HG03469 (cell line): ENCODE measurements at regions not wholly inside any gene's neighbourhood (a gene's known extent, or its start where the extent isn't known, plus 50 kb on each side); places are given as distances from the start of the nearest gene placed in this dataset.
A peak's percentile ranks its signal among the peaks of the same experiment; 100 is the strongest.
"Not testable (repeated sequence)": the region's sequence is repeated elsewhere in the genome, so short reads cannot be mapped to it uniquely, and the experiment has no call there.

Source experiments
- ATAC-seq: cut with Tn5 transposase; IDR thresholded peaks from one replicate; pipeline ENCODE4 v1.9.1; 2021; ENCODE audit warnings: mild to moderate bottlenecking, moderate library complexity, moderate number of reproducible peaks; ENCODE audit not compliant: unreplicated experiment

DNA sequence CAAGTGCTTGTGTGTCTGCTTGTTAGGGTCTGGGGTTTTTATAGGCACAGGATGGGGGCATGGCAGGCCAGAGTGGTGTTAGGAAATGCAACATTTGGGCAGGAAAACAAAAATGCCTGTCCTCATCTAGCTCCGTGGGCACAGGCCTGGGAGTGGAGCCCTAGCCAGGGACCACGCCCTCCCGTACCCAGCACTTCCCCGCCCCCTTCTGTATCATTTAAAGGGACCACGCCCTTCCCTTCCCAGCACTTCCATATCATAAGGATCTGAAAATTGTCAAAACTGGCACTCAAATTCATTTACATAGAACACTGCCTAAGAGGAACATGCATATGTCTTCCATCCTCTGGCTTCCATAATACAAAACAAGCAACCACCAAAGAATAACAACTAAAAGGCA is 185.8 kb downstream of the B3GLCT start:
- ATAC-seq, result no peak

DNA sequence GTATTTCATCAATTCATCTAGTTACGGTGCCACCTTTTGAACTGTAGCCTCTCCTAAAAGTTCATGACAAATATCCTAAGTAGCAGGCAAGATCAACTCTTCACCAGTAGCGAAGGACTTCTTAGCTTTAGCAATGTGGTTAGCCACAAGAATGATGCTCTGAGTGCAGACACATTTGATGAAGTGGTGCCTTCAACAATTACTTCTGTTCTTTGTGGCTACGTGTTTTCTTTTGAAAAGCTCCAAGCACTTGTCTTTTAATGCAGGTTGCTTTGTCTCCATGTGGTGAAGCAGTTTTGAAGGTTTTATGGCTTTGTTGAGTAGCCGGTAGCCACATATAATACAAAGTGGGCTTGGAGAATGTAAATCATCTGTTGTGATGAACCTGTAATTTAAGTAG is 194.7 kb downstream of the B3GLCT start:
- no peak for ATAC-seq

DNA sequence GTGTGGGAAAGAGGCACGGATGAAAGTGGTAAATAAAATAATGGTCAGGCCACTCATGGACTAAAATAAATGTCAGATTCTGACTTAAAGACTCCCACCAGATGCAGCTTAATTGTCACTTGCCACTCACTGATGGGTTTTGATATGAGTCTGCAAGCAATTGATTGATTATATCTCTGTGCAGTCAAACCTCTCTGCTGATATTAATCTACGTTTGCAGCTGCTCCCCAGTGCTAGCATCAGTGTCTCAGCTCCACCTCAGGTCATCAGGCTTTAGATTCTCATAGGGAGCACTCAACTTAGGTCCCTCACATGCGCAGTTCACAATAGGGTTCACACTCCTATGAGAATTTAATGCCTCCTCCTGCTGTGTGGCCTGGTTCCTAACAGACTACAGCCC is 195.3 kb downstream of the B3GLCT start:
- no peak for ATAC-seq

DNA sequence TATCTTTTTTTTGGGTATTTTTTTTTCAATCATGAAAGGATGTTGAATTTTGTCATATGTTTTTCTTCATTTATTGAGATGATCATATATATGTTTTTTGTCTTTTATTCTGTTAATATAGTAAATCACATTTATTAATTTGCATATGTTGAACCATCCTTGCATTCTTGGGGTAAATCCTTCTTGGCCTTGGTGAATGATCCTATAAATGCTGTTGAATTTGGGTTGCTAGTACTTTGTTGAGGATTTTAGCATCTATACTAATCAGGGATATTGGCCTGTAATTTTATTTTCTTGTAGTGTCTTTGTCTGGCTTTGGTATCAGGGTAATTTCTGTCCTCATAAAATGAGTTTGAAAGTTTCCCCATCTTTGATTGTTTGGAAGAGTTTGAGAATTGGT is 199.9 kb downstream of the B3GLCT start:
- no peak for ATAC-seq

DNA sequence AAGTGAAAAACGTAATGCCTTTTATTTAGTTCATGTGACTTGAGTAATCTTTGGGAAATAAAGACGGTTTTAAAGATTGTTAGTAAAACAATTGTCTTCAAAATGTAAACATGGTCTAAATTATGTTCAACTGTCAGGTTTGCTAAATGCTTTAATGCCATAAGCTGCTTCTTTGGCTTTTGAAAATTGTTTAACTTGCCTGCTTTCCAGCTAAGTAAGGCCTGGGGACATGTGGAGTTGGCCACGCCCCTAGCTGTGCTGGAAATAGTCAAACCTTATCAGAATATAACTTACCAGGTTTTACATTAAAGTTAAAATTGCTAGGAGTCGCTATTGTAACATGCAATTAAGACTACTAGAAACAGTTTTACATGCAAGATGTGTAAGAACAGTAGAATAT is 203.9 kb downstream of the B3GLCT start:
- ATAC-seq, result not testable (repeated sequence)

DNA sequence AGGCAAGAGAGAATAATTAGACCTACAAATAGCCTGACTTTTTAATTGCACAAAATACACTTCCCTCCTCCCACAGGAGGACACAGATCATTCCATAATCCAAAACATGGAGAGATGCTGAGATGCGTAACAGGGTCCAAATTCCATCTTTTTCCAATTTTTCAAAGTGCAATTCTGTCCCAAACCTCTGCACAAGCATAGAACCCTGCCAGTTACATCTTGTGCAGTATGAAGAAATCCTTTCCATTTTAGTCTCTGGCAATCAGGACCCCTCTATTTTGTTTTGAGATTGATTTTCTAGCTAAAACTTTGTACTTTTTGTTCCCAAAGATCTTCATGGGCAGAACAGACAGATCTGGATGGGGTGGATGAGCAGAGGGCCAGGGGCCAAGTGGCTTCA is 209.2 kb downstream of the B3GLCT start:
- ATAC-seq, result no peak

DNA sequence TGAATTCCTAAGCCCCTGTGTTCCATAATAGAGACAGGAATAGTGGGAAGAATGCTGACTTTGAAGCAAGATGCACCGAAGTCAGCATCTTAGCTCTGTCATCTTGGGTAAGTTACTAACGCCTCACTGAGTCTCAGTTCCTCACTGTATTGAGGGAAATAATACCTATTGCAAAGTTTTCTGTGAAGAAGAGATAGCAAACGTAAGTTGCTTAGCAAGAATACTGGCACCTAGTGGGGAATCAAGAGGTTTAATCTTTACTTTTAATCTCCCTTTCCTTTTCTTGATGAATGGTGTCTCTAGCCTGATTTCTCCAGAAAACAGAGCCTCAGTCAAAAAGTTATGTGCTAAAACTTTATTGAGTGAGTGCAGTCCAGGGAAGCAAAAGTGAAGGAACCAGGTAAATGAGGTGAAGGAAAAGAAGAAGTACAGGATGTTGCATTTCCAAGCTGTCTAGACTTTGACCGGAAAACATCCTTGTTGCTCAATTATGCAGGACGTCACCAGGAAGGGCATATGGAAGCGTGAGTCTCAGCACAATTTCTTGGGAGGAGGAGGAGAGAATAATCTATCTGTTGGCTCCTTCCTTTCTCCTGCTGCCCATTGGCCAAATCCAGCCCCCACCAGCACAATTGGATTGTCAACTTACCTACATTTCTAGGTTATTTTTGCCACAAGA is 210.0 kb downstream of the B3GLCT start:
- no peak for ATAC-seq

DNA sequence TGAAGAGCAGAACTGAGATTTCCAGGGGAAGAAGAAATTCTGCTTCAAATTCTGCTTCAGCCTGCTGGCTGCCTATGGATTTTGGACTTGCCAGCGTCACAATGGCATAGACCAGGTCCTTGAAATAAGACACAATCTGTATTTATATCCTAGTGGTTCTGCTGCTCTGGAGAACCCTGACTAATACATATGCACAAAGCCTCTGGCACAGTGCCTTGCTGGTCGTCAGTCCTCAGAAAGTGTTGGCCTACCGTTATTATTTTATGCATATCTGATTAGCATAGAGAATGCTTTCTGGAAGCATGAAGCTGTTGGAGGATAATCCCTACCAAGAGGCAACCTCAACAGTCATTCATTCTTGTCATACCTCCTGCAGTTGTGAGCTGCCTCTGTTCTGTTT is 213.7 kb downstream of the B3GLCT start:
- no peak for ATAC-seq

DNA sequence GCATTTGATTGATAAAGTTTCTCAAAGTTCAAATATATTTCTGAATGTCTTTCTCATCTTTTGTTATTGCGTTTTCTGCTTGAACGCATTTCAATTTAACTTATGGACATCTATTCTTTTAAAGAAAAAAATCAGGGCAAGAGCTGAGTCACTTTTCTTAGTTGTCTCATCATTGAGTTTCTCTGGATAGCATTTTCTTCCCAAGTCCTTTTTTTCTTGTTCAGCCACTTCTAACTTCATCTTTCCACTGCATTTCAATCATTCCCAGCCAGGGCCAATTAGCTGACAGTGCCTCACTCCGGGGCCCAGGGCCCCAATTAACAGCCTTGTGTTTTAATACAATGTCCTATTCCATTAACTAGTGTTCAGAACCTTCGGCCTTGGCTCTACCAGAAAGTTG is 216.3 kb downstream of the B3GLCT start:
- no peak for ATAC-seq

DNA sequence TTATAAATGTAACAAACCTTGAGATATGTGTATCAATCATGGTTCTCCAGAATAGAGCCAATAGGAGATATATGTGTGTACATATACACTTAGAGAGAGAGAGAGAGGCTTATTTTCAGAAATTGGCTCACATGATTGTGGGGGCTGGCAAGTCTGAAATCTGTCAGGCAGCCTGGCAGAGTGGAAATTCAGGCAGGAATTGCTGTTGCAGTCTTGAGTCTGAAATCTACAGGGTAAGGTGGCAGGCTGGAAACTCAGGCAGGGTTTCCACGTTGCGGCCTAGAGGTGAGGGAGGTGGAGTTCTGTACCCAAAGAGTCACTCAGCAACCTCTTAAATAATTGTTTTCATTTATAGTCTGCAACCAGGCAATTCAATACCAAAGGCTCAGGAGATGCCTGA is 218.4 kb downstream of the B3GLCT start:
- no peak for ATAC-seq

DNA sequence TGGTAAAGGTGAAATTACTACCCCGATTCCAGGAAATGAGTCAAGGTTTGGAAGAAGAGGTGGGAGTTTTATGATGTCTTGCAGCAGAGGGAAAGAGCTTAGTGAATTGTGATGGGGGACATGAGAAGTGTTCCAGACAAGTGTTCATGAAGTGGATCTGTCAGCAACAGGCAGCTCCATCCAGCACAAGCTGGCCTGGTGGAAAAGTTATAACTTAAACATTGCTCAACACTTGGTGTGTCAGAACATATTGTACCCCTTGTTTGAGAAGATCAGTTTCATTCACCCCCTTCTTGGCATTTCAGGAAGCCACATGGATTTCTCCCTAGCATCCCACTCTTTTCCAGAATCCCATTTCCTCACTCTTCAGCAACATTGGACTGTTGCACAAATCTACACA is 222.0 kb downstream of the B3GLCT start:
- no peak for ATAC-seq

DNA sequence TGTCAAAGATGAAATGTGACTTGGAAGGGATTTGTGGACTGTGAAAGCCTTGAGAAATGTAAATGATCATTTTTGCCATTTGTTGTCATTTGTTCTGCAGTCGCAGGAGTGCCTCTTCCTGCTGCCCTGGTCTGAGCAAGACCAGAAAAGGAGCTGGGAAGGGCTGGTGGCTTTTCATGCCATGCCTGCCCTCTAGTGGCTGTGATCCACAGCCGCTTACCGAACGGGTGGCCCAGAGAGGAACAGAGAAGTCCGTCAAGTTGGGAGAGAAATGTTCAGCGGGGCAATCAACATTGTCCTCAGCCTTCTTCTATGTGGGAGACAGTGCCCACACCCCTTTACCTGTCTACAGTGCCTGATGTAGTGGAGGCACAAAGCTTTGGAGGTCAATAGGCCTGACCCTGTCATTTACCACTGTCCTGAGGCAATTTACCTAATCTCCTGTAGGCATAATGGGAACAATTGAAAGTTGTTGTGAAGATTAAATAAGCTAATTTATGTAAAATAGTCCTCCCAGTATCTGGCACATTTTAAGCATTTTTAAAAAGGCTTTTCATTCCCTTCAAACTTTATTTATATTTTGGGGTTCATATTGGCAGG is 224.5 kb downstream of the B3GLCT start:
- ATAC-seq, result peak; percentile 92

DNA sequence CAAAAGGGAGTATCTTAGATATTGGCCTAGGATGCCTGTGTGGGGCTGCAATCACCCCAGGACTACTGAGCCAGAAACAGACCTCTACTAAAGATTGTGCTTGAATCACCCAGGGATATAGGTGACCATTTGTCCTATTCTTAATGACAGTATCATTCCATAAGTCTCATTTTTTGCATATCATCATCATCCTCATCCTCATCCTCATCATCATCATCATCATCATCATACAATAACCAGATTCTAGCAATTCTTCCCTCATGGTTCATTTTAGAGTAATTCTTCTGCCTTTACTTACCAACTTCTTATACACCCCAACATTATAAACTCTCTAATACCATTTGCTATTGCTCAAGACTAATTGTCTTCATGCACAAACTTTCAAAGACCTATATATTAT is 226.6 kb downstream of the B3GLCT start:
- no peak for ATAC-seq

DNA sequence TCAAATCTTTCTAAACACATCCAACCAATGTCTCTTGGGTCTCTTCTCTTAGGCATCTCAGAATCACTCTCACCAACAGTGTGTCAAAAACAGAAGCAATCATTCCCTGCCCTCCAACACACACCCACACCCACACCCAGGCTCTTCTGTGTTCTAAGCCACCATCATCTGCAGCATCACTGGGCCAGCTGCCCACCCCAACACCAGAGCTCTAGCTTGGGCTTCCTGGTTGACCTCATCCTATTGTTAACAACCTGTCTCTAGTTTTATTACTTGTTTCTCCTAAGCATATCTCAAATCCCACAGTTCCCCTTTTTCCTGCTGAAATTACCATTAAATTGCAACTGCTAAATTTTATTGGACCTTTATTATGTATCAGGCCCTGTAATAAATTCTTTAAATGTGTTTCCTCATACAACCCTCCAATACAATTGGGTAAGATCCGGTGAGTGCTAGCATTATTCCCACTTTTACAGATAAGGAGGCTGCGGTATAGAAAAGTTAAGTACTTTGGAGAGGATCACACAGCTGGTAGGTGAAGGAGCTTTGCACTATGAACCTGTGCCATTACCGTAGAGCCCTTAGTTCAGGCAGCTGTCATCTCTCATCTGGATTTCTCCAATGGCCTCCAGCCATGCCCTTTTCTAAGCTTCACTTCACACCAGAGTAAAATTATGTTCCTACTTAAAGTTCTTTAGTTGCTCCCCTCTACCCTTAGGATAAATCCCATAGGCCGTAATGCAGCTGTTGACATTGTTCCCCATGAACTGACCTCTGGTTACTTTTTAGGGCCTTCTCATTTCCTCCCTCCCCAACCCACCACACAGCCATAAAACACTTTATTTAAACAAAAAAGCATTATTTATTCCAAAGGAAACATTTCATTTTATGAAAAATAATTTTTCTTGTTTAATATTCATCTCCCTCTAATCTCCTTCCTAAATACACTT is 227.7 kb downstream of the B3GLCT start:
- ATAC-seq, result no peak

DNA sequence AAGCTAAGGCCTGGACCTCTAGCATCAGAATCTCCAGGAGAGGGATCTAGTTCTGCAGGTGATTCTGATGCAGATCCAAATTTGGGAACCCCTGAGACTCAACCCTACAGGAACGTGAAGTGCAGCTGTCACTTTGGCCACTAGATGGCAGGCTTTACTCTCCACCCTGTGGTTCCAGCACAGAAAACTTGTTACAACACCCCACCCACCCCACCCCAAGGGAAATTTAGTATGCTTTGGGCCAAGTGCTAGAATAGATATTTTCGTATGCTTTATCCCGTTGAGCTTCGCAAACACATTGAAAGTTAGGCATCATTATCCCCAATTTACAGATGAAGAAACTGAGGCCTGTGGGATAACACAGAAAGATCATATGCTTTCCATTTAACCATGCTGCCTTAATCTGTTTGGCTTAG is 232.0 kb downstream of the B3GLCT start:
- ATAC-seq, result peak; percentile 79

DNA sequence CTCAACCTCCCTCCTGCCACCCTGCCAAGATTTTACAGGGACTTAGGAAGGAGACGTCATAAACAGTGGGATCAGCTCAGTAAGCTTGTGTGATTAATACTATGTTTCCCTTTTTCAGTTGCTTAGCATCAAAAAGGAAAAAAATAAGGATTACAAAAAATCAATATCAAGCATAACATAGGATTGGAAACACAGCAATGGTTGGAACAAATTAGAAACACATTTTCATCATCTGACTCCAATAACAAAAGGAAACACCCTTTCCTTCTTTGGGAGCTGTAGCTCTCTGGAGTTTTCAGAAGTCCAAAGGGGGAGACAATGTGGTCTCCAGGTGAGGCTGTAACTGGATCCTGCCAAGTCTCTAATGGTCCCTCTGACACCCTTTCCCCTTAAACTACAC is 233.4 kb downstream of the B3GLCT start:
- ATAC-seq, result no peak

DNA sequence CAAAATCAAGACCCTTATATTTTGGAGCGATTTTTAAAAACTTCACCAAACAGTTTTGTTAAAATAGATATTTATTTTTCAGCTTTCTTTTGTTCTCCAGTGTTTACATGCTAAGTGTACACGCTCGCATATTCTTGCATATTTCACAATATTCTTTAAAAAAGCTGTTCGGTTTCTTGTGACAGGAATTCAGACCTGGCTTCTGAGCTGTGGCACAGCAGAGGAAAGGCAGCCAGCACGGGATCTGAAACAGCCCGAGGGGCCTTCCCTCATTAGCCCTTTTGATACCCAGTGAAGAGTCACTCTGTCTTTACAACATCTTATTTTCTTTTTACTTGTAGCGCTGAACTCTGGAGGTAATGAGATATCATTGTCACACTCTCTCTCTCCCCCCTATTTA is 234.0 kb downstream of the B3GLCT start:
- ATAC-seq, result no peak

DNA sequence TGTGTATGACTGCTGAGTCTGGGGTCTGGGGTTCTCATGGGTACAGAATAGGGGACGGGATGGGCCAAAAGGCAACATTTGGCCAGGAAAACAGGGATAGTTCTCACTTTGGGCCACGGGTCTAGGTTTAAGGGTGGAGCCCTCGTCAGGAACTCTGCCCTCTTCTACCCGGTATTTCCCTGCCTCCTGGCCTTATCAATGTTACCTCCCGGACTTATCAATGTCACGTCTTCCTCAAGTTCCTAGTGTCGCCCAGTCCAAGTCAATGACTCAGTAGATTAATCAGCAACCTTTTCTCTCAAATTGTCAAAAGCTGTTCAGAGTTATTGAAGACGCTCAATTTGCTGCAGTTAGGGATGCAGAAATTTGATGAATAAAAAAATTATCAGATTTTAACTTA is 234.8 kb downstream of the B3GLCT start:
- ATAC-seq, result no peak

DNA sequence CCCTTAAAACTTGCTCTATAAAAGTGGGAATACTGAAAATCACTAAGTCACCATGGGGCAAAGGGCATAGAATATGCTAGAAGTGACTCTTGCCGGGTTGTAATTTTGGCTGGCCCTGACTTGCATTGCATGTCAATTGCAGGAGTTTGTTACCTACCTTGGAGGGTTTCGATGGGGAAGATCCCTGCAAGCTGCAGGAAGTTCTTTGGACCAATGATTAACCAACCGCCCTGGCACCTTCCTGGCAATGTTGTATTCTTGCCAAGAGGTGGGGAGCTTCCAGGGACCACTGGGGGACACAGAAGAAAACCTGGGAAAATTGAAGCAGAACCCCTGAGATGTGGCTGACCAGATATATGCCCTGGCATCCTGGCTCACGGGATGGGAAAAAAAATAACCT is 235.8 kb downstream of the B3GLCT start:
- no peak for ATAC-seq

DNA sequence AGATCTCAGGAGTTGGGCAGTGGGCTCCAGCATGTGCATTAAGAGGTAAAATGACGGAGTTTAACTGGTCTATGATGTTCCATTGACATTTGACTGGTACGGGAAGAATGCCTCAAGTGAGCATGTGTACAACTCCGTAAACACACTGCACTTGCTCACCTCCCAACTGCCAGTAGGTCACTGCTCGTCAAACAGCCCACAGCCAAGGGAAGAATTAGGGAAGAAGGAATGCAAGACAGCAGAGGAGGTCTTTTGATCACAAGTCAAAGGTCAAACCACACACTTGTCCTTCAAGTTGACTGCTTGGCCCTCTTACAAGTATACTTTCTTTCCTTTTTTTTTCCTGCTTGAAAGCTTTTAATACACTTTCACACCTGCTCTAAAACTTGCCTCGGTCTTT is 236.7 kb downstream of the B3GLCT start:
- ATAC-seq, result no peak

DNA sequence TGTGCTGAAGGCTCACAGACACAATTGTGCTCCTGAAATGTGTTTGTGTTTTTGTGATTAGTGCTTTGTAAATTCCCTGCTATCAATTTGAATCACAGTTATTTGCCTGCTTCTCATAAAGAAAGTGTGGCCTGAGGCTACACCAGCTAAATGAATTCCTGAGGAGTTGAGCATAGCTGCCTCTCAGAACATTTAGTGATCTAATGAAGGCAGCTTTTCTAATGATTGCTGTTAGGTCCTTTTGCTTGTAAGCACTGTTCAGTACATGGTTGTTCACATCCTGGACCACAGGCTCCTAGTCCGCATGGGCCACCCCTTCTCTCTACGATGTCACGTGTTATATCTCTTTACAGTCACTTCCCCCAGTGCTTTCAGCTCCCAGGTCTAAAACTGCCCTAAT is 238.2 kb downstream of the B3GLCT start:
- no peak for ATAC-seq

DNA sequence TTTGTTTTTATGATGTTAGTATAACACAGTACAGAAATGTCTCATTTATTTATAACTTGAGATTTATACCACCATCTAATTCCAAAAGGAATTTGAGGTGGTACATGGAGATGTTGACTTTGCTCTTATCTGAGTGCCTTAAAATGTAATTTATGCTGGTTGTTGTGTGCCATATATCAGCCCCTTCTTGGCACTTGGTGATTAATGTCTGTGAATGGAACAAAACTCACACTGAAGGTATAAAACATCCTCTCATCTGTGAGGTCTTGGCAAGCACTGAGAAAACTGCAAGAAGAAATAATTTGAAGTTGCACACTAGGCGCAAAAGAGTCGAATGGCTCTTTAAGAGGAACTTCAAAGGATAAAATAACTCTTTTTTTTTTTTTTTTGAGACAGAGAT is 240.4 kb downstream of the B3GLCT start:
- no peak for ATAC-seq
